D721Med (cell line): ENCODE measurements at regions not wholly inside any gene's neighbourhood (a gene's known extent, or its start where the extent isn't known, plus 50 kb on each side); places are given as distances from the start of the nearest gene placed in this dataset.

Source experiments
- DNase-seq: peaks from one replicate; pipeline ENCODE4 v3.0.0; 2011; ENCODE audit warnings: low spot score; ENCODE audit not compliant: insufficient read length
- FAIRE-seq: peaks from 2 replicates; lab custom pipeline; 2011; peaks lifted over from hg19 to GRCh38; lab: Jason Lieb, UNC
- CTCF ChIP-seq: IDR thresholded peaks from 2 replicates; pipeline ENCODE4 v1.5.1; 2012; ENCODE audit warnings: mild to moderate bottlenecking, control low read depth; ENCODE audit not compliant: insufficient read depth; ENCODE audit errors: missing control alignments

- DNase-seq (no peak), FAIRE-seq (no peak)
- TF ChIP-seq CTCF: no peak
Observed at GRCh38 chr12:115507951-115508722, 769.4 kb downstream of the MED13L start.

GRCh38 chr12:115507560-115507889 lies 770.0 kb downstream of the MED13L start:
- FAIRE-seq (no peak), DNase-seq (no peak)
- no peak for TF ChIP-seq CTCF

- TF ChIP-seq CTCF: no peak
- FAIRE-seq: no peak
- DNase-seq: no peak
Observed at GRCh38 chr12:115506822-115507559, 770.5 kb downstream of the MED13L start.

- no peak for FAIRE-seq
- no peak for TF ChIP-seq CTCF
- DNase-seq: no peak
Observed at GRCh38 chr12:115504306-115505290, 772.9 kb downstream of the MED13L start.

- no peak for FAIRE-seq
- TF ChIP-seq CTCF: no peak
- no peak for DNase-seq
Observed at GRCh38 chr12:115500872-115501271, 776.6 kb downstream of the MED13L start.

GRCh38 chr12:115495300-115495699 lies 782.2 kb downstream of the MED13L start:
- no peak for TF ChIP-seq CTCF
- FAIRE-seq (no peak), DNase-seq (no peak)
